ENCODE measurements at regions not wholly inside any gene's neighbourhood (a gene's known extent, or its start where the extent isn't known, plus 50 kb on each side); places are given as distances from the start of the nearest gene placed in this dataset.
A peak's percentile ranks its signal among the peaks of the same experiment; 100 is the strongest.

DNA sequence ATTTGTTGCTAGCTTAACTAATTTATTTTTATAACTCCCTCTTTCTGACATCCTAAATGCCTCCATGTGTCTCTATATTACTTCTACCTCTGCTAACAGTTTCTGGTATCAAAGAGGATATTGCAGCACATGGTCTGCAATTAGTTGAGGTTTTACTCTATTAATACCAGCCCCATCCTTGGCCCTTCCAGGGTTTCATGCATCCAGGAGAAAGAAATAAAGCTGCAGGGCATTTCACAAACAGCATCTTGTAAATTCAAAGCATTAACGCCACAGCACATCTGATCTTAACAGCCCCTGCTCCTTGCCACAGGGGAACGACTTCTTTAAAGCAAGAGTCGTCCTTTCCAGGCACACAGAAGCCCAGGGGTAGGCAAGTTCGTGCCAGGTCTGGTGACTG lies 258.9 kb downstream of the ICOS start:
- TF ChIP-seq, protein P1, sequence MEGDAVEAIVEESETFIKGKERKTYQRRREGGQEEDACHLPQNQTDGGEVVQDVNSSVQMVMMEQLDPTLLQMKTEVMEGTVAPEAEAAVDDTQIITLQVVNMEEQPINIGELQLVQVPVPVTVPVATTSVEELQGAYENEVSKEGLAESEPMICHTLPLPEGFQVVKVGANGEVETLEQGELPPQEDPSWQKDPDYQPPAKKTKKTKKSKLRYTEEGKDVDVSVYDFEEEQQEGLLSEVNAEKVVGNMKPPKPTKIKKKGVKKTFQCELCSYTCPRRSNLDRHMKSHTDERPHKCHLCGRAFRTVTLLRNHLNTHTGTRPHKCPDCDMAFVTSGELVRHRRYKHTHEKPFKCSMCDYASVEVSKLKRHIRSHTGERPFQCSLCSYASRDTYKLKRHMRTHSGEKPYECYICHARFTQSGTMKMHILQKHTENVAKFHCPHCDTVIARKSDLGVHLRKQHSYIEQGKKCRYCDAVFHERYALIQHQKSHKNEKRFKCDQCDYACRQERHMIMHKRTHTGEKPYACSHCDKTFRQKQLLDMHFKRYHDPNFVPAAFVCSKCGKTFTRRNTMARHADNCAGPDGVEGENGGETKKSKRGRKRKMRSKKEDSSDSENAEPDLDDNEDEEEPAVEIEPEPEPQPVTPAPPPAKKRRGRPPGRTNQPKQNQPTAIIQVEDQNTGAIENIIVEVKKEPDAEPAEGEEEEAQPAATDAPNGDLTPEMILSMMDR (IDR thresholded peaks at IDR 0.05): no peak
- TF ChIP-seq POLR2A (IDR thresholded peaks at IDR 0.05): no peak
- no peaks in the 10 kb centered on the region for H3K9me3 ChIP-seq
- H3K4me1 ChIP-seq: peaks cover 0 to 25% (median 2%) of the 10 kb centered on the region in 4 donors
- H3K4me3 ChIP-seq: no peak overlapping the region
- no peaks in the 10 kb centered on the region for H3K36me3 ChIP-seq
- H3K27me3 ChIP-seq: no peaks in the 10 kb centered on the region
- intact Hi-C loops (cut with DNase I): no loop called here
- ATAC-seq (no peak), DNase-seq (no peak)
- H3K27ac ChIP-seq: no peak overlapping the region
- 63% methylated on average over 4 of the region's 4 CpGs for WGBS (ENCODE audit: insufficient coverage, low coverage, low lambda C conversion rate, missing lambda C conversion rate)

GRCh38 chr2:204197336-204198005 lies 260.9 kb downstream of the ICOS start:
- TF ChIP-seq, protein P1 (IDR thresholded peaks at IDR 0.05): no peak
- no peak for TF ChIP-seq POLR2A (IDR thresholded peaks at IDR 0.05)
- Histone ChIP-seq H3K9me3 (no peaks in the 10 kb centered on the region), H3K27me3 (no peaks in the 10 kb centered on the region), H3K27ac (no peak overlapping the region), H3K36me3 (no peaks in the 10 kb centered on the region), H3K4me3 (no peak overlapping the region), H3K4me1 (peaks cover 0 to 45% (median 10%) of the 10 kb centered on the region in 4 donors)
- intact Hi-C loops (cut with DNase I): no loop called here
- ATAC-seq (no peak), DNase-seq (no peak)
- WGBS (ENCODE audit: insufficient coverage, low coverage, low lambda C conversion rate, missing lambda C conversion rate): 71% methylated on average over 5 of the region's 5 CpGs

DNA sequence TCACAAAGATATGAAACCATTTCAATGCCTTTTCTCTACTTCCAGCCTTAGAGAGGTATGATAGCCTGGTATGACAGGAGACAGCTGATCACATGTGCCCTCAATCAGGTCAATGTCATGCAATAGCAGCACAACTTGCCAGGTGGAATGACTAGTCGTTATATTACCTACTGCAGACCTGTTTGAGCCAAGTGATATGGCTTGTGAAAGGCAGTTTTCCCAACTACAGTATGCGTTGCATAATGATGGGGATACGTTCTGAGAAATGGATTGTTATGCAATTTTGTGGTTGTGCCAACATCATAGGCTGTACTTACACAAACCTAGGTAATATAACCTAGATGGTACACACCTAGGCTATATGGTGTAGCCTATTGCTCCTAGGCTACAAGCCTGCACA lies 262.8 kb downstream of the ICOS start:
- Histone ChIP-seq H3K27me3 (no peaks in the 10 kb centered on the region), H3K4me3 (peak overlapping the region in 1 of 3 donors; percentile 34), H3K27ac (peak overlapping the region in 1 of 3 donors; percentile 42), H3K4me1 (peaks cover 0 to 50% (median 11%) of the 10 kb centered on the region in 4 donors), H3K36me3 (no peaks in the 10 kb centered on the region), H3K9me3 (no peaks in the 10 kb centered on the region)
- WGBS (ENCODE audit: insufficient coverage, low coverage, low lambda C conversion rate, missing lambda C conversion rate): 23% methylated on average over 3 of the region's 3 CpGs
- peak in 1 of 3 donors; percentile 62 for DNase-seq
- intact Hi-C loops (cut with DNase I): no loop called here
- peak; percentile 78 to 88 (median 83) for ATAC-seq
- TF ChIP-seq POLR2A (IDR thresholded peaks at IDR 0.05): no peak
- TF ChIP-seq, protein P1 (IDR thresholded peaks at IDR 0.05): no peak

- ATAC-seq (peak in 3 of 4 donors; percentile 26 to 27 (median 26)), DNase-seq (no peak)
- H3K9me3 ChIP-seq: no peaks in the 10 kb centered on the region
- H3K4me3 ChIP-seq: no peak overlapping the region
- peaks cover 0 to 50% (median 11%) of the 10 kb centered on the region in 4 donors for H3K4me1 ChIP-seq
- intact Hi-C loops (cut with DNase I): no loop called here
- 85% methylated on average over 2 of the region's 2 CpGs for WGBS (ENCODE audit: insufficient coverage, low coverage, low lambda C conversion rate, missing lambda C conversion rate)
- peak overlapping the region in 1 of 3 donors; percentile 37 for H3K27ac ChIP-seq
- TF ChIP-seq POLR2A (IDR thresholded peaks at IDR 0.05): no peak
- TF ChIP-seq, protein P1 (IDR thresholded peaks at IDR 0.05): no peak
- no peaks in the 10 kb centered on the region for H3K36me3 ChIP-seq
- H3K27me3 ChIP-seq: no peaks in the 10 kb centered on the region
These were observed 264.9 kb downstream of the ICOS start for GRCh38 chr2:204201507-204201906.

Measured in right lobe of liver (tissue), 6 donors.